HG02763 (cell line): ENCODE measurements at regions not wholly inside any gene's neighbourhood (a gene's known extent, or its start where the extent isn't known, plus 50 kb on each side); places are given as distances from the start of the nearest gene placed in this dataset.

Source experiments
- ATAC-seq: cut with Tn5 transposase; IDR thresholded peaks from one replicate; pipeline ENCODE4 v1.9.1; 2021; ENCODE audit warnings: mild to moderate bottlenecking, moderate library complexity; ENCODE audit not compliant: unreplicated experiment

DNA sequence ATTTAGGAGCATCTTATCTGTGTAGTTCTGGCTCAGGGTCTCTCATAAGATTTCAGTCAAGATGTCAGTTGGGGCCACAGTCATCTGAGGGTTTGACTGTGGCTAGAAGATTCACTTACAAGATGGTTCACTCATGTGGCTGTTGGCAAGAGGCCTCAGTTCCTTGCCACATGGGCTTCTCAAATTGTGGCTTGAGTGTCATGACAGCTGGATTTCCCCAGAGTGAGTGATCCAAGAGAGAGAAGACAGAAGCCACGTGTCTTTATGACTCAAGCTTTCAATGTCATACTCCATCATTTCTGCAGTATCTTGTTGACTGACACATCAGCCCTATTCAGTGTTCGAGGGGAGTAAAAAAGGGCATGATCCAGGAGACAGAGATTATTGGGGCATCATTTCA lies 131.3 kb upstream of the AP1S2 start:
- ATAC-seq, result no peak

DNA sequence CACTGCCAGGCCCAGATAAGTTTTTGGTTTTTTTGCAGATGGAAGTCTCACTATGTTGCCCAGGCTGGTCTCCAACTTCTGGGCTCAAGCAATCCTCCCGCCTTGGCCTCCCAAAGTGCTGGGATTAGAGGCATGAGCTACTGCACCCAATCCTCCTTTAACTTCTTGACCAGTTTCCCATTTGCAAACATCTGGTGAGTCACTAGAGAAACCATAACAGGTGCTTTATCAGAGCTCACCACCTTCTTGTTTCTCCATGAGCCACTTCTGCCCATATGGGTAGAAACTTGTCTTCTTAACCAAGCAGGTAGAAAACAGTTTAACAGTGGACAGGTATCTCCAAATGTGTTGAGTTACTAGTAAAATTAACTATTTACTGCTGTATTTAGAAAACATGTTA lies 128.4 kb upstream of the AP1S2 start:
- no peak for ATAC-seq

GRCh38 chrX:15977644-15978043 lies 123.0 kb upstream of the AP1S2 start:
- ATAC-seq, result no peak

- ATAC-seq, result no peak
These were observed 121.8 kb upstream of the AP1S2 start for GRCh38 chrX:15976396-15976795.

GRCh38 chrX:15973946-15974345 lies 119.3 kb upstream of the AP1S2 start:
- no peak for ATAC-seq

DNA sequence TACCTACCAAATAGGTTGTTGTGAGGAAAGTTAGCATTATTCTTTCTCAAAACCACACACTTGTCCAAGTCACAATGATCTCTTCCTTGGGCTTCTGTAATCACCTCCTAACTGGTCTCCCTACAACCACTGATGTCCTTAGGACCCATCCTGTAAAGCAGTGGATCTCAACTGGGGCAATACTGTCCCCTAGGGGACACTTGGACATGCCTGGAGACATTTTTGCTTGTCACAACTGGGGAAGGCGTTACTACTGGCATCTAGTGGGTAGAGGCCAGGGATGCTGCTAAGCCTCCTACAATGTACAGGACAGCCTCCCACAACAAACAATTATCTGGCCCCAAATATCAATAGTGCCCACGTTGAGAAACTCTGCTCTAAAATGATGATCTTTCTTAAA lies 118.7 kb upstream of the AP1S2 start:
- no peak for ATAC-seq

DNA sequence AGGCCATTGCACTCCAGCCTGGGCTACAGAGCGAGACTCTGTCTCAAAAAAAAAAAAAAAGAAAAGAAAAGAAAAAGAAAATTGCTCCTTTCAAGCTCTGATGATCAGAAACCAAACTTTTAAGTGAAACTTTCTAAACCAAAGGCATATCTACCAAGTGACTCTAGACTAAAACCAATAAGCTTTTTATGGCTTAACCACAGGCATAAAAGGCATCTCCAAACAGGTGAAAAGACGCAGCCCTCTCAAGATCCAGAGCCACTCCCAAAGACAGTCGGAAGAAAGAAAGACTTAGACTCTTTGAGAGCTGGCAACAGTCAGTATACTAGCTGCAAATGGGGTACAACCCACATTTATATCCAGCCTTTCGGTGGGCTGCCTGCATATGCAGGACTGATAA lies 117.1 kb upstream of the AP1S2 start:
- ATAC-seq, result no peak

- ATAC-seq, result no peak
These were observed 109.2 kb upstream of the AP1S2 start for GRCh38 chrX:15963858-15964257.

GRCh38 chrX:15960237-15960636 lies 105.6 kb upstream of the AP1S2 start:
- ATAC-seq, result no peak

- ATAC-seq, result no peak
These were observed 102.1 kb upstream of the AP1S2 start for GRCh38 chrX:15956681-15957080.

DNA sequence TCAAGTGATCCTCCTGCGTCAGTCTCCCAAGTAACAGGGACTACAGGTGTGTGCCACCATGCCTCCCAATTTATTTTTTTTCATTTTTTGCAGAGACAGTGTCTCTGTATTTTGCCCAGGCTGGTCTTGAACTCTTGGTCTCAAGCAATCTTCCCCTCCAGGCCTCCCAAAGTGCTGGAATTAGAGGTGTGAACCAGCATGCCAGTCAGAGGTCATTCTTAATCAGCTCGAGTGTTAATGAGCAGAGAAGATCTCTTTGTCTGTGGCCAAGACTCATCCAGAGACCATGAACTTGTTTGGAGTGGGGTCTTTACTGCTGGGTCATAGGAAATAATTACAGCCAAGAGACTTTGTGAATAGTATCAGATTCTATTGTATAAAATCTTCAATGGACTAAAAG lies 99.2 kb upstream of the AP1S2 start:
- no peak for ATAC-seq

GRCh38 chrX:15952212-15952611 lies 97.6 kb upstream of the AP1S2 start:
- no peak for ATAC-seq

DNA sequence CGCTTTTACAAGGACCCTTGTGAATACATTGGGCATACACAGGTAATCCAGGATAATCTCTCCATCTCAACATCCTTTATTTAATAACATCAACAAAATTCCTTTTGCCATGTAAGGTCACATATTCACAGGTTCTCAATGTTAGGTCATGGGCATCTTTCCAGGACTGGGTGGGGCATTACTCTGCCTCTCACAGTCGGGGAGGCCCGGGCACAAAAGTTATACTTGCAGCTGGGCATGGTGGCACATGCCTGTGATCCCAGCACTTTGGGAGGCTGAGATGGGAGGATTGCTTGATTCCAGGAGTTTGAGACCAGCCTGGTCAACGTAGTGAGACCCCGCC lies 93.7 kb upstream of the AP1S2 start:
- no peak for ATAC-seq

- no peak for ATAC-seq
These were observed 93.2 kb upstream of the AP1S2 start for GRCh38 chrX:15947648-15948317.

- ATAC-seq, result no peak
These were observed 92.4 kb upstream of the AP1S2 start for GRCh38 chrX:15946783-15947580.

GRCh38 chrX:15943391-15943790 lies 88.8 kb upstream of the AP1S2 start:
- ATAC-seq, result no peak

- ATAC-seq, result no peak
These were observed 87.7 kb upstream of the AP1S2 start for GRCh38 chrX:15942307-15942706.

GRCh38 chrX:15939737-15940136 lies 85.1 kb upstream of the AP1S2 start:
- no peak for ATAC-seq

GRCh38 chrX:15938072-15938471 lies 83.5 kb upstream of the AP1S2 start:
- ATAC-seq, result no peak

- no peak for ATAC-seq
These were observed 76.7 kb upstream of the AP1S2 start for GRCh38 chrX:15931362-15931761.

GRCh38 chrX:15930585-15930984 lies 76.0 kb upstream of the AP1S2 start:
- no peak for ATAC-seq

DNA sequence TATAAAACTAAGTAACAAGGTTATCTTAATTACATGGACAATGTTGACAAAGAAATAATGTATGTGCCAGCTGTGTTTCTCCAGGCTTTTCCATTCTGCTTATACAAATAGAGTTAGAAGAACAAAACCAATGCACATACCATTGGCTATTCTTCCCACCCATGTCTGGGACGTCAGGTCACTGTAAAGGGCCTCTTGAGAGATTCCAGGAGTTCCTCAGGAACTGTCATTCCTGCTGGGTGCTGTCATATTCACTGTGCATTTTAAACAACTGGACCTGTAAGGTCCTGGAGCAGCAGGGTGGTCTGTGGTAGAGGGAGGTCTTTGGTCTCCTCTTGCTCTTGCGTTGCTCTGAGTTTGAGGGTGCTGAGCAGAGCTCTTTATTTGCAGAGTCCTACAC lies 74.6 kb upstream of the AP1S2 start:
- no peak for ATAC-seq

DNA sequence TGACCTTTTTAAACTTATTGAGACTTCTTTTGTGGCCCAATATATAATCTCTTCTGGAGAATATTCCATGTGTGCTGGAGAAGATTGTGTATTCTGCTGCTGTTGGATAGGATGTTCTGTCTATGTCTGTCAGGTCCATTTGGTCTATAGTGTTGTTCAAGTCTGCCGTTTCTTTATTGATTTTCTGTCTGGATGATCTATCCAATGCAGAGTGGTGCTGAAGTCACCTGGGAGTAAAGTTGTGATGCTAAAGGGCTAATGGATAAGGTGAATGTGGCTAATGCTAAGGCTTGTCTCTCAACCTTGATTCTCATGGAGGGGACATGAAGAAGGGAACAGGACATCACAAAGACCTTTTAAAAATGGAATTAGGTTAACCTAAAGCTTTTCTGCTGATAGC lies 72.0 kb upstream of the AP1S2 start:
- ATAC-seq, result no peak
